Kidney (tissue), 13 donors: ENCODE measurements at regions not wholly inside any gene's neighbourhood (a gene's known extent, or its start where the extent isn't known, plus 50 kb on each side); places are given as distances from the start of the nearest gene placed in this dataset.

Source experiments
- DNase-seq, 5 donors: peaks; one replicate each; pipeline ENCODE4 v3.0.0-alpha.2; 2013 to 2020
- FAIRE-seq: peaks from 2 replicates; lab custom pipeline; 2012; peaks lifted over from hg19 to GRCh38; lab: Jason Lieb, UNC
- H3K27ac ChIP-seq, 2 donors: one replicate each; pipeline ENCODE4 v1.7.0; 2013; ENCODE audit warnings: low read depth in 2 of 2, low read length in 2 of 2, inconsistent platforms in 1 of 2
- H3K27me3 ChIP-seq: one replicate; pipeline ENCODE4 v1.7.1; 2013; ENCODE audit warnings: low read length, inconsistent platforms; ENCODE audit not compliant: control insufficient read depth, insufficient read depth
- H3K36me3 ChIP-seq, 3 donors: one replicate each; pipeline versions ENCODE4 v1.7.0 to v1.7.1; 2013; ENCODE audit warnings: low read length in 3 of 3, control low read depth in 1 of 3, inconsistent platforms in 1 of 3; ENCODE audit not compliant: insufficient read depth in 3 of 3, control insufficient read depth in 2 of 3
- H3K4me1 ChIP-seq, 3 donors: one replicate each; pipeline versions ENCODE4 v1.7.0 to v1.7.1; 2013; ENCODE audit warnings: low read length in 3 of 3, inconsistent platforms in 1 of 3, low read depth in 1 of 3; ENCODE audit not compliant: control insufficient read depth in 2 of 3, insufficient read depth in 2 of 3
- H3K4me3 ChIP-seq, 3 donors: one replicate each; pipeline versions ENCODE4 v1.7.0 to v1.8.1; 2013; ENCODE audit warnings: low read length in 3 of 3, control low read depth in 1 of 3, inconsistent platforms in 1 of 3
- H3K9ac ChIP-seq, 3 donors: one replicate each; pipeline versions ENCODE4 v1.7.0 to v1.7.1; 2013; ENCODE audit warnings: low read length in 3 of 3, control low read depth in 1 of 3, inconsistent platforms in 1 of 3
- H3K9me3 ChIP-seq, 3 donors: one replicate each; pipeline versions ENCODE4 v1.7.0 to v1.7.1; 2013; ENCODE audit warnings: low read length in 3 of 3, control low read depth in 1 of 3, inconsistent platforms in 1 of 3; ENCODE audit not compliant: control insufficient read depth in 2 of 3, insufficient read depth in 1 of 3
- intact Hi-C: fragments of 100-400 bp; cut with DNase I; formaldehyde crosslinking; loops from one replicate; pipeline ENCODE4 v1.11.1; 2022
- TF ChIP-seq, protein P1 (sequence below): IDR thresholded peaks from 3 replicates; pipeline ENCODE4 v1.5.1; 2012; ENCODE audit warnings: mild to moderate bottlenecking, moderate library complexity, borderline replicate concordance; ENCODE audit not compliant: insufficient read depth; ENCODE audit errors: extremely low read depth
- donor health status: control.
- donor health status: control.
- donor health status: control.
- donor health status: control.
- donor health status: control.
- donor health status: DM: yes; HTN: yes; CAD: no.
- donor health status: Normal renal cell carcinoma (clear cell type).

DNA sequence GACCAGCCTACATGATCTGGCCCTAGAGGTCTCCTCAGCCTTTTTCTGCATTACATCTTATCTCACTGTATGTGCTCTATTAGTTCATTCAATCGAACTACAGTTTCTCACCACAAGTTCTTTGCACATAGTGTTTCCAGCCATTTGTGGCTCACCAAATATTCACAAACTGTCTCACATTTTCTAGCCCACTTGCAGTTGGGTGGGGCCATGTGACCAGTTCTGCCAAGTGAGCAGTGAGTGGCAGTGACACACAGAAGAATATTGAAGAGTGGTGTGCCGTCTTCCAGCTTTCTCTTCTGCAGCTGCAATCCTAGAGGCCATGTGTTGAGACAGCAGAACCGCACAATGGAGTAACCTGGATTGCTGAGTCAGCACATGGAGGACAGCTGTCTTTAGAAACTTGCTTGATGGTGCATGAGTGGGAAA, 103.2 kb upstream of the ZNF644 start:
- peak in 2 of 5 donors; percentile 24 to 54 for DNase-seq

DNA sequence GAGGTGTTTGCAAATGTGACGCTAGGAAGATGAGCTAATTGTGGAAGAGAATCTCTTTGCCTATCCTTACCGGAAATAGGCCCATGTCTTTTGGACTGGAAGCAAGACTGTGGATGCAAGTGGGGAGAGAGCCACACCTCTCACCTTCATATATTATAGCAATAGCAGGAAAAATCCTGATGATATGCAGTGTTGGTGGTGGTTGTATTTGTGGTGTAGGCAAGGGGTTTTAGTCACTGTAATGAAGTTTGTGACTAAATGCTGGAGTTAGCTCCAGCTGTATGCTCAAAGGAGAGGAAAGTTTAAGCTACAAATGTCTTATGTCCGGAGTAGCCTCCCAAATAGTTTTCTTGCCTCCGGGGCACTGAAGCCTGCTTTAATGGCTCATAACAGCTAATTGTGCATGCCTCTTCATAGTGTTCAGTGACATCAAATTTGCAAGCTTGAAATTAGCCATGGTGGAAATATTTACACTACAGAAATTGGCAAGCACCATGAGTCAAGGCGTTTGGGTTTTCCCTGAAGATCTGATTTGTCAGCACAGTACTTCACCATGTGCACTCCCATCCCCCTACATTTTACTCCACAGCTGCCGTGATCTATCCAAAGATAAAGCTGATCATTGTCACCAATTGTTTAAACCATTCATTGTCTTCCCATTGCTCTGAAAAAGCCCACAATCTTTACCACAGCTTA, 102.6 kb upstream of the ZNF644 start:
- intact Hi-C loops = no loop called here
- no peaks in the 10 kb centered on the region for H3K36me3 ChIP-seq
- H3K9me3 ChIP-seq = no peaks in the 10 kb centered on the region
- H3K4me1 ChIP-seq = no peaks in the 10 kb centered on the region
- TF ChIP-seq, protein P1, sequence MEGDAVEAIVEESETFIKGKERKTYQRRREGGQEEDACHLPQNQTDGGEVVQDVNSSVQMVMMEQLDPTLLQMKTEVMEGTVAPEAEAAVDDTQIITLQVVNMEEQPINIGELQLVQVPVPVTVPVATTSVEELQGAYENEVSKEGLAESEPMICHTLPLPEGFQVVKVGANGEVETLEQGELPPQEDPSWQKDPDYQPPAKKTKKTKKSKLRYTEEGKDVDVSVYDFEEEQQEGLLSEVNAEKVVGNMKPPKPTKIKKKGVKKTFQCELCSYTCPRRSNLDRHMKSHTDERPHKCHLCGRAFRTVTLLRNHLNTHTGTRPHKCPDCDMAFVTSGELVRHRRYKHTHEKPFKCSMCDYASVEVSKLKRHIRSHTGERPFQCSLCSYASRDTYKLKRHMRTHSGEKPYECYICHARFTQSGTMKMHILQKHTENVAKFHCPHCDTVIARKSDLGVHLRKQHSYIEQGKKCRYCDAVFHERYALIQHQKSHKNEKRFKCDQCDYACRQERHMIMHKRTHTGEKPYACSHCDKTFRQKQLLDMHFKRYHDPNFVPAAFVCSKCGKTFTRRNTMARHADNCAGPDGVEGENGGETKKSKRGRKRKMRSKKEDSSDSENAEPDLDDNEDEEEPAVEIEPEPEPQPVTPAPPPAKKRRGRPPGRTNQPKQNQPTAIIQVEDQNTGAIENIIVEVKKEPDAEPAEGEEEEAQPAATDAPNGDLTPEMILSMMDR = no peak
- no peak overlapping the region for H3K27ac ChIP-seq
- DNase-seq = no peak
- H3K27me3 ChIP-seq = no peaks in the 10 kb centered on the region
- no peak overlapping the region for H3K9ac ChIP-seq
- no peak overlapping the region for H3K4me3 ChIP-seq
- FAIRE-seq = no peak

More for the DNA sequence above, 103.2 kb upstream of the ZNF644 start:
- H3K9ac ChIP-seq = no peak overlapping the region
- no peak overlapping the region for H3K4me3 ChIP-seq
- TF ChIP-seq, protein P1 = no peak
- no peaks in the 10 kb centered on the region for H3K4me1 ChIP-seq
- H3K27me3 ChIP-seq = no peaks in the 10 kb centered on the region
- intact Hi-C loops = no loop called here
- no peaks in the 10 kb centered on the region for H3K36me3 ChIP-seq
- H3K27ac ChIP-seq = no peak overlapping the region
- no peaks in the 10 kb centered on the region for H3K9me3 ChIP-seq
- no peak for FAIRE-seq

DNA sequence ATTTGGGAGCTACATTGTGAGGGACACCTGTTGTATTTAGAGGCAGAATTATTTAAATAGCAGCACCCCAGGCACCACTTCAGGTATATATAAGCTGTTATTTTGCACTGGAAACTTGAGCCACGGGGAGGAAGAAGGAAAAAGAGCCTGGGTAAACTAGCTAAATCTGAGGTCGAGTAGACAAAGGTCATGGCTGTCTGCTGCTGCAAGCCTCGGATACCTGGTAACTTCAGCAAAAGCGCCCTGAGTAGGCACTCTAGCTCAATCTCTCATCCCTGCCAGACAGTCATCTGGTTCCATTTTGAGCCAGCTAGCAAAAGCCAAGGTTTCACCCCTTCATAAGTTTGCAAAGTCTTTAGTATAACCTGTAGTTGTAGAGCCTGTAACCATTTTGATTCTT, 101.9 kb upstream of the ZNF644 start:
- H3K27me3 ChIP-seq = no peaks in the 10 kb centered on the region
- no peak for FAIRE-seq
- no peaks in the 10 kb centered on the region for H3K9me3 ChIP-seq
- H3K4me1 ChIP-seq = no peaks in the 10 kb centered on the region
- no peak overlapping the region for H3K27ac ChIP-seq
- peak in 1 of 5 donors; percentile 10 for DNase-seq
- TF ChIP-seq, protein P1 = no peak
- no peak overlapping the region for H3K9ac ChIP-seq
- intact Hi-C loops = no loop called here
- H3K36me3 ChIP-seq = no peaks in the 10 kb centered on the region
- no peak overlapping the region for H3K4me3 ChIP-seq
